22Rv1 (cell line): ENCODE measurements at regions not wholly inside any gene's neighbourhood (a gene's known extent, or its start where the extent isn't known, plus 50 kb on each side); places are given as distances from the start of the nearest gene placed in this dataset.
"Not testable (repeated sequence)": the region's sequence is repeated elsewhere in the genome, so short reads cannot be mapped to it uniquely, and the experiment has no call there.

Experiments used
- H3K27ac ChIP-seq: fragments of 450-650 bp; 2 replicates; pipeline ENCODE4 v1.5.1; 2017
- CTCF ChIP-seq: fragments of 450-650 bp; IDR thresholded peaks from 2 replicates; pipeline ENCODE4 v1.5.1; 2017; ENCODE audit warnings: mild to moderate bottlenecking
- ZFX ChIP-seq: fragments of 450-650 bp; IDR thresholded peaks from 2 replicates; pipeline ENCODE4 v1.6.1; 2017; ENCODE audit warnings: antibody characterized with exemption, borderline replicate concordance

GRCh38 chr17:74125156-74125555, 78.3 kb upstream of the RPL38 start:
- H3K27ac ChIP-seq = no peak overlapping the region
- no peak for TF ChIP-seq ZFX
- no peak for TF ChIP-seq CTCF

- no peak overlapping the region for H3K27ac ChIP-seq
- TF ChIP-seq ZFX (no peak), CTCF (no peak)
Observed at GRCh38 chr17:74126179-74126900, 77.1 kb upstream of the RPL38 start.

- H3K27ac ChIP-seq = no peak overlapping the region
- TF ChIP-seq CTCF (no peak), ZFX (no peak)
Observed at GRCh38 chr17:74126959-74127358, 76.5 kb upstream of the RPL38 start.

GRCh38 chr17:74128456-74129211, 74.8 kb upstream of the RPL38 start:
- TF ChIP-seq CTCF = no peak
- TF ChIP-seq ZFX = no peak

GRCh38 chr17:74129800-74130199, 73.7 kb upstream of the RPL38 start:
- not testable (repeated sequence) for H3K27ac ChIP-seq

More at GRCh38 chr17:74128456-74129211, 74.8 kb upstream of the RPL38 start:
- H3K27ac ChIP-seq = no peak overlapping the region

- H3K27ac ChIP-seq = no peak overlapping the region
- TF ChIP-seq CTCF (no peak), ZFX (no peak)
Observed at GRCh38 chr17:74130276-74130675, 73.2 kb upstream of the RPL38 start.

- no peak for TF ChIP-seq CTCF
- TF ChIP-seq ZFX = no peak
- no peak overlapping the region for H3K27ac ChIP-seq
Observed at GRCh38 chr17:74130841-74131240, 72.6 kb upstream of the RPL38 start.
